Mesendoderm (in vitro differentiated cells): ENCODE measurements at regions not wholly inside any gene's neighbourhood (a gene's known extent, or its start where the extent isn't known, plus 50 kb on each side); places are given as distances from the start of the nearest gene placed in this dataset.
A peak's percentile ranks its signal among the peaks of the same experiment; 100 is the strongest.

ENCODE experiments used
- DNase-seq: peaks from one replicate; pipeline ENCODE4 v3.0.0; 2013
- H2AK5ac ChIP-seq: 2 replicates; pipeline ENCODE4 v1.6.1; 2013; ENCODE audit warnings: low read length, inconsistent platforms
- H2BK120ac ChIP-seq: 2 replicates; pipeline ENCODE4 v1.6.1; 2013; ENCODE audit warnings: low read depth, mild to moderate bottlenecking, low read length, moderate library complexity, mixed read lengths
- H2BK15ac ChIP-seq: replicated peaks from 2 replicates; pipeline ENCODE4 v1.6.1; 2013; ENCODE audit warnings: low read depth, mild to moderate bottlenecking, moderate library complexity
- H2BK5ac ChIP-seq: 2 replicates; pipeline ENCODE4 v1.6.1; 2013; ENCODE audit warnings: low read length, inconsistent platforms
- H3K18ac ChIP-seq: 2 replicates; pipeline ENCODE4 v1.6.1; 2013; ENCODE audit warnings: mild to moderate bottlenecking, low read length, mixed read lengths
- H3K23ac ChIP-seq: one replicate; pipeline ENCODE4 v1.6.1; 2013; ENCODE audit warnings: low read length
- H3K27ac ChIP-seq: 2 replicates; pipeline ENCODE4 v1.5.1; 2013; ENCODE audit warnings: low read depth, mild to moderate bottlenecking, inconsistent platforms, low read length, moderate library complexity
- H3K27me3 ChIP-seq: 2 replicates; pipeline ENCODE4 v1.6.1; 2013; ENCODE audit warnings: low read length, control low read depth, mild to moderate bottlenecking, inconsistent platforms; ENCODE audit not compliant: insufficient read depth, poor library complexity
- H3K36me3 ChIP-seq: 2 replicates; pipeline ENCODE4 v1.6.1; 2013; ENCODE audit warnings: low read length, inconsistent platforms; ENCODE audit not compliant: control insufficient read depth, insufficient read depth
- H3K4ac ChIP-seq: one replicate; pipeline ENCODE4 v1.6.1; 2013; ENCODE audit warnings: low read depth, mild to moderate bottlenecking, low read length, moderate library complexity
- H3K4me1 ChIP-seq: 2 replicates; pipeline ENCODE4 v1.6.1; 2013; ENCODE audit warnings: low read depth, low read length, inconsistent platforms; ENCODE audit not compliant: control insufficient read depth
- H3K4me2 ChIP-seq: 2 replicates; pipeline ENCODE4 v1.6.1; 2013; ENCODE audit warnings: low read length
- H3K4me3 ChIP-seq: 2 replicates; pipeline ENCODE4 v1.5.1; 2013; ENCODE audit warnings: mild to moderate bottlenecking, low read length
- H3K56ac ChIP-seq: one replicate; pipeline ENCODE4 v1.6.1; 2013; ENCODE audit warnings: low read length
- H3K79me1 ChIP-seq: 2 replicates; pipeline ENCODE4 v1.6.1; 2013; ENCODE audit warnings: low read length, inconsistent platforms
- H3K79me2 ChIP-seq: 2 replicates; pipeline ENCODE4 v1.6.1; 2013; ENCODE audit warnings: mild to moderate bottlenecking, low read length; ENCODE audit not compliant: control insufficient read depth, insufficient read depth
- H3K9ac ChIP-seq: 2 replicates; pipeline ENCODE4 v1.6.1; 2013; ENCODE audit warnings: low read length, inconsistent platforms
- H4K5ac ChIP-seq: one replicate; pipeline ENCODE4 v1.6.1; 2013; ENCODE audit warnings: low read length
- H4K8ac ChIP-seq: one replicate; pipeline ENCODE4 v1.6.1; 2013; ENCODE audit warnings: low read depth, mild to moderate bottlenecking, control low read depth, low read length, moderate library complexity
- WGBS: extraction: QIAGEN DNeasy Blood & Tissue Kit; methylation state at CpG from one replicate; pipeline ENCODE4 v1.1.7; 2013; ENCODE audit warnings: low lambda C conversion rate, missing lambda C conversion rate; ENCODE audit not compliant: insufficient coverage; ENCODE audit errors: extremely low coverage; 5-methylcytosine and 5-hydroxymethylcytosine counted together

- WGBS: no CpG with 5 or more reads among the region's 2 CpGs
- H3K36me3 ChIP-seq: no peaks in the 10 kb centered on the region
- no peak overlapping the region for H3K27ac ChIP-seq
- no peak overlapping the region for H4K8ac ChIP-seq
- no peak overlapping the region for H2BK15ac ChIP-seq
- no peak overlapping the region for H2BK5ac ChIP-seq
- no peak overlapping the region for H3K18ac ChIP-seq
- no peak overlapping the region for H3K9ac ChIP-seq
- H2BK120ac ChIP-seq: no peak overlapping the region
- H3K23ac ChIP-seq: no peak overlapping the region
- H3K56ac ChIP-seq: no peak overlapping the region
- no peak for DNase-seq
- no peak overlapping the region for H3K4ac ChIP-seq
- no peak overlapping the region for H4K5ac ChIP-seq
- H3K4me3 ChIP-seq: no peak overlapping the region
- H3K4me2 ChIP-seq: no peak overlapping the region
- H3K79me2 ChIP-seq: no peaks in the 10 kb centered on the region
- no peak overlapping the region for H2AK5ac ChIP-seq
- no peaks in the 10 kb centered on the region for H3K79me1 ChIP-seq
- H3K27me3 ChIP-seq: no peaks in the 10 kb centered on the region
- H3K4me1 ChIP-seq: no peaks in the 10 kb centered on the region
Measured at GRCh38 chr5:136689552-136689951, 324.2 kb upstream of the TRPC7 start.

DNA sequence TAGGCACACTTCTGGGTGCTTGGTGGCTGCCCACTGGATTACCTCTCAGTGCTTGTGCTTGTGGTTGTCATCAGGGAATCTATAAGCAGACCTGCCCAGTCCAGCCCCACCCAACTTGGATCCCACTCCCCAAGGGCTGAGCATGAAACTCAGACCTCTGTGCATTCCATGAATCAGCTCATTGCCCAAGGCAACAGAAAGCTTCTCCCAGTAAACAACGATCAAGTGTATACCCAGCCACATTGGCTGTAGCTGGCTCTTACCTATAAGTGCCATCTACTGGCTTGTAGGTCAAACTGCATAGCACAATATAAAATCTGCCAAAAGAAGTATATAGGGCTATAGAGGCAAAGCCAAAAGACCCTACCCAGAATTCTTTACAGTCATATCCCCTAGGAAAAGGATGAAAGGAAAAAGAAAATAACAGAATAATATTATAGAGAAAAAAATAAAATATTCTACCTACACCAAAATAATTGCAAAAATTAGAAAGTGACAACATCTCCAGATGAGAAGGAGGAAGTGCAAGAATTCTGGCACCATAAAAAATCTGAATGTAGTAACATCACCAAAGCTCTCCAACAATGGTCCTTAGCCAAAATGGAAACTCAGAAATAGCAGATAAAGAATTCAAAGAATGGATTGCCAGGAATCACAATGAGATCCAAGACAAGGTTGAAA lies 321.0 kb upstream of the TRPC7 start:
- H2BK15ac ChIP-seq: no peak overlapping the region
- no peaks in the 10 kb centered on the region for H3K4me1 ChIP-seq
- H3K36me3 ChIP-seq: no peaks in the 10 kb centered on the region
- no CpG with 5 or more reads among the region's 1 CpG for WGBS
- H3K56ac ChIP-seq: peak overlapping the region; percentile 52
- H3K4ac ChIP-seq: no peak overlapping the region
- H3K27ac ChIP-seq: no peak overlapping the region
- H4K5ac ChIP-seq: no peak overlapping the region
- H2BK5ac ChIP-seq: no peak overlapping the region
- no peak overlapping the region for H2AK5ac ChIP-seq
- no peak overlapping the region for H3K9ac ChIP-seq
- H3K4me3 ChIP-seq: no peak overlapping the region
- H4K8ac ChIP-seq: no peak overlapping the region
- no peak overlapping the region for H3K23ac ChIP-seq
- H3K79me1 ChIP-seq: no peaks in the 10 kb centered on the region
- no peaks in the 10 kb centered on the region for H3K27me3 ChIP-seq
- no peak overlapping the region for H2BK120ac ChIP-seq
- no peaks in the 10 kb centered on the region for H3K79me2 ChIP-seq
- no peak overlapping the region for H3K4me2 ChIP-seq
- DNase-seq: peak; percentile 92
- no peak overlapping the region for H3K18ac ChIP-seq

DNA sequence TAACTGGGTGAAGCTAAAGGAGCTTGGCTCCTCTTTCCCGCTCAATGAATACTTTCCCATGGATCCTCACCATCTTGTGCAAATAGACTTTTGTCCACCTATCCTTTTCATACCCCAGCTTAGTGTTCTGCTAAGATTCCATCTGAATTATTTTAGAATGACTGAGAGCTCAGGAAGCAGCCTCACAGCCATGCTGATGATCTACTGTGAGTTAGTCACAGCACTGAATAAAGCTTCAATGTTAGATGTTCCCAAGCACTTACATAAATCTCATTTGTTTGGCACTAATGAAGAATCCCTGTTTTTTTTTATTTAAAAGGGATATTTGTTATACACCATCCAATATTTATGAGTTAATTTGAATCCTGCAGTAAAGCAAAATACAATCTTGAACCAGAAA lies 317.6 kb upstream of the TRPC7 start:
- Histone ChIP-seq H4K8ac (no peak overlapping the region), H3K56ac (no peak overlapping the region), H4K5ac (no peak overlapping the region), H3K36me3 (no peaks in the 10 kb centered on the region), H3K4me1 (no peaks in the 10 kb centered on the region), H3K27ac (no peak overlapping the region), H3K4me3 (no peak overlapping the region), H3K9ac (no peak overlapping the region), H3K4ac (no peak overlapping the region), H3K79me2 (no peaks in the 10 kb centered on the region), H2BK15ac (peak overlapping the region; percentile 79), H3K23ac (no peak overlapping the region), H2BK120ac (no peak overlapping the region), H3K4me2 (no peak overlapping the region), H3K27me3 (no peaks in the 10 kb centered on the region), H3K79me1 (no peaks in the 10 kb centered on the region), H2AK5ac (no peak overlapping the region), H2BK5ac (no peak overlapping the region), H3K18ac (no peak overlapping the region)
- no peak for DNase-seq
- no CpG with 5 or more reads among the region's 1 CpG for WGBS

DNA sequence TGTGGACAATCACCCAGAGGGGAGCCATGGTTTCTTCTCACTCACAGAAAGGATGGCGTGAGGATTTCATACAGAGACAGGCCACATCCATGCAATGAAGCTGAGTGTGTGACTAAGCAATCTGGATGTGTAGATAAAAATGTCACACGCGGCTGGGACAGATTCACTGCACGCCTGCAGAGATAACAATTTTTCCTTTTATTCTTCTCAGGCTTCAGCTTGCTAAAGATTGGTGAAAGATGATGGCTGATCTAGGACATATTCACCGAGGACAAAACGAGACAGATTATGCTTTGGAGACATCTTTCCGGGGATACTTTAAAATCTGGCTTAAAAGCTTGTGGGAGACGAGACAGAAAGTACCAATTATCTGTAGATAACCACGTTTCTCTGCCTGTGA lies 313.9 kb upstream of the TRPC7 start:
- DNase-seq: peak; percentile 7
- Histone ChIP-seq H3K4me2 (no peak overlapping the region), H3K9ac (no peak overlapping the region), H3K79me1 (no peaks in the 10 kb centered on the region), H2BK120ac (no peak overlapping the region), H4K5ac (no peak overlapping the region), H4K8ac (no peak overlapping the region), H3K36me3 (no peaks in the 10 kb centered on the region), H3K4ac (no peak overlapping the region), H3K27me3 (no peaks in the 10 kb centered on the region), H3K4me1 (no peaks in the 10 kb centered on the region), H3K18ac (no peak overlapping the region), H3K27ac (no peak overlapping the region), H3K79me2 (no peaks in the 10 kb centered on the region), H3K23ac (no peak overlapping the region), H2AK5ac (no peak overlapping the region), H2BK5ac (no peak overlapping the region), H3K4me3 (no peak overlapping the region), H3K56ac (no peak overlapping the region), H2BK15ac (no peak overlapping the region)
- WGBS: no CpG with 5 or more reads among the region's 9 CpGs

DNA sequence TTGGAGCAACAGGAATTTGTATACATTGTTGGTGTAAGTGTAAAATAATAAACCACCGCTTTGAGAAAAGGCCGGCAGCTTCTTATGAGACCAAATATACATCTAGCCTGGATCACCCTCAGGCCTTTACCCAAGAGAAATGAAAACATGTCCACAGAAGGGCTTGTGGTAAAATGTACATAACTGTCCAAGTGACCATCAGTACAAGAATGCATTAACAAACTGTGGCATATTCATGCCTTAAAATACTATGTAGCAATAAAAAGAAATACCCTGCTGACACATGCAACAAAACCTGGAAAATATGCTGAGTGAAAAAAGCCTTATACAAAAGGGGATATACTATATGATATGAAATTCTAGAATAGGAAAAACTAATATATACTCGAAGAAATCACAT lies 311.9 kb upstream of the TRPC7 start:
- H2BK5ac ChIP-seq: no peak overlapping the region
- H3K56ac ChIP-seq: no peak overlapping the region

GRCh38 chr5:136676685-136677084 lies 311.3 kb upstream of the TRPC7 start:
- H3K4me1 ChIP-seq: no peaks in the 10 kb centered on the region
- DNase-seq: no peak
- no peak overlapping the region for H3K9ac ChIP-seq
- H3K4ac ChIP-seq: no peak overlapping the region
- no peak overlapping the region for H4K5ac ChIP-seq
- no peaks in the 10 kb centered on the region for H3K79me1 ChIP-seq
- H2BK15ac ChIP-seq: no peak overlapping the region
- WGBS: no CpG with 5 or more reads among the region's 3 CpGs
- no peak overlapping the region for H4K8ac ChIP-seq
- H3K79me2 ChIP-seq: no peaks in the 10 kb centered on the region
- H3K18ac ChIP-seq: no peak overlapping the region
- H2BK5ac ChIP-seq: no peak overlapping the region
- H2AK5ac ChIP-seq: no peak overlapping the region
- H3K27ac ChIP-seq: no peak overlapping the region
- H3K27me3 ChIP-seq: no peaks in the 10 kb centered on the region
- H3K4me3 ChIP-seq: no peak overlapping the region
- no peaks in the 10 kb centered on the region for H3K36me3 ChIP-seq
- H3K56ac ChIP-seq: no peak overlapping the region
- H2BK120ac ChIP-seq: no peak overlapping the region
- no peak overlapping the region for H3K23ac ChIP-seq
- H3K4me2 ChIP-seq: no peak overlapping the region

More for the DNA sequence above, 311.9 kb upstream of the TRPC7 start:
- no peak overlapping the region for H3K4me3 ChIP-seq
- no peaks in the 10 kb centered on the region for H3K79me1 ChIP-seq
- no peaks in the 10 kb centered on the region for H3K4me1 ChIP-seq
- no peak overlapping the region for H3K9ac ChIP-seq
- H3K4ac ChIP-seq: no peak overlapping the region
- H4K8ac ChIP-seq: no peak overlapping the region
- H2BK15ac ChIP-seq: no peak overlapping the region
- H3K23ac ChIP-seq: no peak overlapping the region
- no peak overlapping the region for H4K5ac ChIP-seq
- no CpG with 5 or more reads among the region's 3 CpGs for WGBS
- no peak for DNase-seq
- H3K27ac ChIP-seq: no peak overlapping the region
- H3K79me2 ChIP-seq: no peaks in the 10 kb centered on the region
- H3K4me2 ChIP-seq: no peak overlapping the region
- no peaks in the 10 kb centered on the region for H3K27me3 ChIP-seq
- no peak overlapping the region for H2BK120ac ChIP-seq
- no peak overlapping the region for H2AK5ac ChIP-seq
- no peaks in the 10 kb centered on the region for H3K36me3 ChIP-seq
- H3K18ac ChIP-seq: no peak overlapping the region
